GM21381 (cell line): ENCODE measurements at regions not wholly inside any gene's neighbourhood (a gene's known extent, or its start where the extent isn't known, plus 50 kb on each side); places are given as distances from the start of the nearest gene placed in this dataset.

ENCODE experiments used
- ATAC-seq: cut with Tn5 transposase; IDR thresholded peaks from one replicate; pipeline ENCODE4 v1.9.1; 2021; ENCODE audit warnings: mild to moderate bottlenecking, moderate library complexity; ENCODE audit not compliant: unreplicated experiment

DNA sequence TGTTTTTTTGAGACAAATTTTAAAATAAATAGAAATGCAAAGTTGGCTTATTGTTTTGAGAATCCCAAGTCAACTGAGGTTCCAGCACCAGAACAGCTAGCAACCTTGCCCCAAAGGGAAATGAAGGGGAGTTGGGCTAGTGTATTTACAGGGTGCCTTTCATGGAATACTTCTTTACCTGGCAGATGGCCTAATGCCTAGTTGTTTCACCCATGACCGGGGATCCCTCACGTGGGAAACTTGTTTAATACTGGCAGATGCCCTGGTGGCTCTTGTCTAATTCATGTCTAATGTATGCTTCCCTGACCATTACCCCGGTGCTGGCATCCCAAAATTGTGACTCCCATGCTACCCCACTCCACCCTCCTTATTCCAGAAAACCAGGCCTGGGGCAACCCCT, 861.1 kb upstream of the ZWINT start:
- no peak for ATAC-seq

DNA sequence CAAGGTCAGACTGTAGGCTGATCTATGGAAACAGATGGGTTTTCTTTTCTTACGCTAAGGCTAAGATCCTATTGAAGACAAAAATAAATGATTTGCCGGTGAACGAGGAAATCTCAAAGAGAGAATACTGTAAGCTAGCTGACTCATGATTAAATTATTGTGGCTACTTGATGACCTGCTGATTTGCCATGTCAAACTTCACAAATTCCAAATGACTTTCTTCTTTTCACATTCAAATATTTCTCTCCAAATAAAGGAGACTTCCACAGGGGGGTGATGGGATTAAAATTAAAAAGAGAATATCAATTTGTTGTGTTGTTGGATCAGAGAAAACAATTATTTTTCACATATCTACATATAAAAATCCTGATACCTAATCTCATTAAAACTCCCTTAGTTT, 860.6 kb upstream of the ZWINT start:
- no peak for ATAC-seq

DNA sequence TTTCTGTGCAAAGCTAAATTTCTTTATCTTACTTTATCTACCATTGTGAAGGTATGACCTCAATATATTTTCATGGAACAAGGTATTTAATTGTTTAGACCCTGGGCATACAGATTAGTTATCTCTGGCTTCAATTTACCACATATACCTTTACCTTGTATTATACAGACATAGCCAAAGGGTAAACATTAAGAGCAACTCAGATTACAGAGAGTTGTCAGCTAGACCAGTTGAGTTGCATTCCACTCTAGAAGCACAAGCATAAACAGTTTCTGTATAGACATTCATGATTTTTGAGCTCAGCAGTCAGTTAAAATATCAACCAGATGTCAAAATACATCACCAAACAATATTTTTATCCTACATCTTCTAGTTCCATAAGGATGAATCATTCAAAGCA, 857.3 kb upstream of the ZWINT start:
- no peak for ATAC-seq

DNA sequence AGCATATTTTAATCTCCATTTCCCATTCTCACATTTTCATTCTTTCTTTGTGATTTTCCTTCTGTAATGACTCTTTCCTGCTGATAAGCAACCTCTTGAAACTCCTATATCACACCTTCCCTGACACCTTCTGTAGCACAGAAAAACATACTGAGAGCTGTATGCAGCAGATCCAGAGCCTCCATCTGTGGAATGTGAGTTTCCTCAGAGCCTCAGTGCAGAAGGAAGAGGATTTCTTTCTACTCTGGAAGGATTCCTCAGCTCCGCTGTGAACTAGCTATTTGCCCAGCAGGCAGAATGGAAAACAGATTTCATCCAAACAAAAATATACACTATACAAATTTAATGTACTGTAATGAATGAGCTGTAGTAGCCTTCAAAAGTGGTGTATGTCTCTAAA, 841.3 kb upstream of the ZWINT start:
- ATAC-seq: no peak

DNA sequence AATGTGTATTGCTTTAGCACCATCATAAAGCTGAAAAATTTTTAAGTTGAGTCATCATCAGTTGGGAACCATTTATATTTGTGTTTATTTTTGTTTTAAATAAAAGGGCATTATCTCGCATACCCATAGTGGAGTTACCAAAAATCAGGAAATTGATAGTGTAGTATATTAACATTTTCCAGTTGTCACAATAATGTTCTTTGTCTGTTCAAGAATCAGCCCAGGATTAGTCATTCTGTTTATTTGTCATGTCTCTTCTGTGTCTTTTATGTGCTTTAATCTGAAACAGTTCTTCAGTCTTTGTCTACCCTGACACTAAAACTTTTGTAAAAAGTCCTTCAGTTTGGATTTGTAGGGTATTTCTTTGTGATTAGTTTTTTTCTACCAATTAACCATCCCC, 827.8 kb upstream of the ZWINT start:
- no peak for ATAC-seq

DNA sequence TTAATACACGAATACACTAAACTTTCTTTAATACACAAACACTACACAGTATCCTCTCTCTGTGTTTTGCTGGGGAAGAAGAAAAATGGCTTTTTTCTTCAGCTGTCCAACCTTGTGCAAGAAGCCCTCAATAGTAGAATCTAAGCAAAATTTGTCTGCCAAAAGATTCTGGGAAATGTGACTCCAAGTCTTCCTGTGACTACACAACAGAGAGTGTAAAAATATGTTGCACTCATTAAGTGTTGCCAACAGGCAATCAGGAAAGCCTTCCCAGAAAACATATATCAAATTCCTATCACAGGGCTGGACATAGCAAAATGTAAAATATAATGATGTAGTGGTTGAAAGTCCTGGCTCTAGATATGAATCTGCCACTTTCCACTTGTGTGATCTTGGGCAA, 825.1 kb upstream of the ZWINT start:
- no peak for ATAC-seq

DNA sequence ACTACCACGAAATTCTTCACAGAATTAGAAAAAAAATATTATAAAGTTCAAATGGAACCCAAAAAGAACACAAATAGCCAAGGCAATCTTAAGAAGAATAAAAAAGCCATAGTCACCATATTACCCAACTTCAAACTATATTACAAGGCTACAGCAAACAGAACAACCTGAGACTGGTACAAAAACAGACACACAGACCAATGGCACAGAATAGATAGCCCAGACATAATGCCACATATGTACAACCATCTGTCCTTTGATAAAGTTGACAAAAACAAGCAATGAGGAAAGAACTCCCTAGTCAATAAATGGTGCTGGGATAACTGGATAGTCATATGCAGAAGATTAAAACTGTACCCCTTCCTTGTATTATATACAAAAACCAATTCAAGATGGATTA, 808.5 kb upstream of the ZWINT start:
- ATAC-seq: no peak

DNA sequence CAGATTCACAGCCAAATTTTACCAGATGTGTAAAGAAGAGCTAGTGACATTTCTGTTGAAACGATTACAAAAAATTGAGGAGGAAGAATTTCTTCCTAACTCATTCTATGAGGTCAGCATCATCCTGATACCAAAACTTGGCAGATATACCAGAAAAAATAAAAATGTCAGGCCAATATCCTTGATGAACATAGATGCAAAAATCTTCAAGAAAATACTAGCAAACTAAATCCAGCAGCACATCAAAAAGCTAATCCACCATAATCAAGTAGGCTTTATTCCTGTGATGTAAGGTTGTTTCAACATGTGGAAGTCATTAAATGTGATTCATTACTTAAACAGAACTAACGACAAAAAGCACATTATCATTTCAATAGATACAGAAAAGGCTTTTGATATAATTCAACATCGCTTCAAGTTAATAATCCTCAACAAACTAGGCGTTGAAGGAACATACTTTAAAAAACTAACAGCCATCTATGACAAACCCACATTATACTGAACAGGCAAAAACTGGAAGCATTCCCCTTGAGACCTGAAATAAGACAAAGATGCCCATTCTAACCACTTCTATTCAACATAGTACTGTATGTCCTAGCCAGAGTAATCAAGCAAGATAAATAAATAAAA, 807.7 kb upstream of the ZWINT start:
- ATAC-seq: no peak

DNA sequence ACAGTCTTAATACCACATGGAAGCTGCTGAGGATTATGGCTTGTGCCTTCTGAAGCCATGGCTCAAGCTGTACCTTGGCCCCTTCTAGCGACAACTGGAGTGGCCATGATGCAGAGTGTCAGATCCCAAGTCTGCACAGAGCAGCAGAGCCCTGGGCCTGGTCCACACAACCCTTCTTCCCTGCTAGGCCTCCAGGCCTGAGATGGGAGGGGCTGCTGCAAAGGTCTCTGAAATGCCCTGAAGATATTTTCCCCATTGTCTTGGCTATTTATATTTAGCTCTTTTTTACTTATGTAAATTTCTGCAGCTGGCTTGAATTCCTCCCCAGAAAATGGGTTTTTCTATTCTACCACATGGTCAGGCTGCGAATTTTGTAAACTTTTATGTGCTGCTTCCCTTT, 804.6 kb upstream of the ZWINT start:
- ATAC-seq: no peak

DNA sequence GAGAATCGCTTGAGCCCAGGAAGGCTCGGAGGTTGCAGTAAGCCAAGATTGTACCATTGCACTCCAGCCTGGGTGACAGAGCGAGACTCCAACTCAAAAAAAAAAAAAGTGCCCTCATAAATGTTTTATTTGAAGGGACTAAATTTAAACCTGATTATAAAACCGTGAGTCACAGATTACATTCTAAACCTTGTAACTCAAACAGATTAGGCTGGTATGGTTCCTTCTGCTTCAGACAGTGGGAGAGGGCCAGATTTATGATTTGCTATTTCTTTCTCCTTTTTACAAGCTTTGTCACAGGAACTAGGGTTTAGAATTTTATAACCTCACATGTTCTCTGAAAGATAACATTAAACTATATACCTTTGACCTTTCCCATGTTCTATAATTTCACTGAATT, 801.2 kb upstream of the ZWINT start:
- no peak for ATAC-seq

DNA sequence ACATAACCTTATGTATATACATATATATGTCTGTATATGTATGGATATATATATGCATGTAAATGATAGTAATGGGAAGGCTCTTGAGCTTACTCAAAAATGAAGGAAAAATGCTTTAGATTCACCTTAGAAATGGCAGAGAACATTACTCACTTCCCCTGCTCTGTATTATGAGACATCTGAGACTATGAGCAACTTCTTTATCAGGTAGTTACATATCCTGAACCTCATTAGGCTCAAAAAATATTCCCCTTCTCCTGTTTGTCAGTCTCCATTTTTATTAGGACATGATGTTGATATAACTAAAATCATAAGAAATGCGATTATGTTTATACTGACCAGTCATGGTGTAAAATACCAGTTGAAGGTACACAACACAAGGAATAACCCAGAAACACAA, 800.1 kb upstream of the ZWINT start:
- no peak for ATAC-seq

DNA sequence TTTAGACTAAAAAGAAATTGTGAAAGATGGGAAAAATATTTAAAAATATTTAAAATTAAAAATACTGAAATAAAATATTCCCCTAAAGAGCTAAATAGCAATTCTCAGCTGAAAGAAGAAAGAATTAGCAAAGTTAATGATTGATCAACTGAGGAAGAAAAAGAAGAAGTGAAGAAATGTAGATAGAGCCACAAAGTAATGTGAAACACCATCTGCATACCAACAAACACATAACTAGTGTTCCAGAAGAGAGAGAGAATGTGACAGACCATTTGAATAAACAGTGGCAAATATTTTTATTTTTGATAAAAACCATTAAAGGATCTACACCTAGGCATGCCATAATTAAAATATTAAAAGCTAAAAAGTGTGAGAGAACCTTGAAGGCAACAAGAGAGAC, 784.5 kb upstream of the ZWINT start:
- peak; percentile 82 for ATAC-seq

DNA sequence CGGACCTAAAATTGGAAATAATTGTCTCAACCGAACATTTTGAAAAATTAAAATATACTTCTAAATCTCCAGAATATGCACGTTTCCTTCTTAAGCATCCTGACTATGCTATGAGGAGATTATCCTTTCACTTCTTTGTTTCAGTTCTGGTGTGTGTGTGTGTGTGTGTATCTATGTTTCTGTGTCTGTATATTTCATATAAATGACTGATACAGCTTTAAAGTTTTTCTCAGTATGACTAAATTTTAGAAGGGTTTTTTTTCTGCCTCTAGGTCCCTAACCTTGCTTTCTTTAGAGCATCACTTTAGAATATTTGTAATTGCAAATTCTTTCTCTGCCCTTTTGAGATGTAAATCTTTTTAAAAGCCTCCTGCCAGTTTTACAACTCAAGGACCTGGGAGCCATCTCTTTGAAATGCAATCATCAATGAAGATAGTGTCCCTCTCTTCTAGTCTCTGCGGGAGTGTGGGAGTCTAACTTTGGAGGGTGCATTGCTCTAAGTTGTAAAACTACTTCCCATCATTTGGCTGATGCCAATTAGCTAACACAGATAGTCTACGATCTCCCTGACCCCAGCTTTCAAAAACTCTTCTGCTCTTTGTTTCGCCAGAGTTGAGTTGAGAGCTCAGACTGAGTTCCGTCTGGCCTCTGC, 782.0 kb upstream of the ZWINT start:
- no peak for ATAC-seq

DNA sequence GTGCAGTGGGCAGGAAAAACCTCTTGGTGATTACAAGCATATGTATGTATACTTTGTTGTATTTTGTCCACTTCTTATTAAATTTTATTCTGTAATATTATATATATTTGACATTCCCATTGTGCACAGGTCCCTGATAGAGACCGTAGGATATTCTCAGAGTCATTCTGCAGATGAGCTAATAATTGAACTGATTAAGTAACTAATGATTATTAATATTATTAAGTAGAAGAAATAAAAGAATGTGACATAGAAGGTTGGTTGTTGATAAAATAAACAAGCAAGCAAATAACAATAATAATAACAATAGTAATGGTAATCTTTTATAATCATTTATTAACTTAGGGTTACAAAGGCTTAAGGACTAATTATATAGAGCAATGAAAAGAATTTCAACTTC, 780.6 kb upstream of the ZWINT start:
- ATAC-seq: no peak

DNA sequence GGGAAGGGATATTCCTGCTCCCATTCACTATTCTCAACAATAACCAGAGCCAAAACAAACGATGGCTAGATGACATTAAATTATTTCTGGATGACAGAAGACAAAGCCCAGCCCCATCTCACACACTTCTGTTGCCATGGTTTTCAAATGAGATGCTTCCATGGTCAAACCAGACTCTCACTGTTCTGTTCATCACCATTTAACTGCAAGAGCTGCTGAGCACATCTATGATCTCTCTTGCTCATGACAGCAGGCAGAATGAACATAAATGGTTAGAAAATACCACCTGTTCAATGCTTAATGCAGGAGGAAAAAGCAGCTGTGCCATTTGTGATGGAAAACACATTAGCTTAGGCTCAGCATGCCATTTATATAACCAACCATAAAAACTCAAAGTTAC, 758.6 kb upstream of the ZWINT start:
- no peak for ATAC-seq

DNA sequence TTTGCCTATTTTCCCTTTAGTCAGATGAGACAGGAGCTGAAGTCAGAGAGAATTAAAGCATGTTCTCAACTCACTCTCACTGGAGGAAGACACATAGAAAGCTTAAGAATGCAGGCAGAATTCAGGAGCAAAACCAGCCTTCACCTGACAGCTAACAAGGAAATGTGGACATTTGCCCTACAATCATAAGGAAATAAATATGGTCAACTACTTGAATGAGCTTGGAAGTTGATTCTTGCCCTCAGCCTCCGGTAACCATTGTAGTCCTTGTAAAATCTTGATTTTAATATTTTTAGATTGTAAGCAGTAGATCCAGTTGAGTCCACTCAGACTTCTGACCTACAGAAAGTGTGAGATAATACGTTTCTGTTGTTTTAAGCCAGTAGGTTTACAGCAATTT, 752.5 kb upstream of the ZWINT start:
- ATAC-seq: no peak

DNA sequence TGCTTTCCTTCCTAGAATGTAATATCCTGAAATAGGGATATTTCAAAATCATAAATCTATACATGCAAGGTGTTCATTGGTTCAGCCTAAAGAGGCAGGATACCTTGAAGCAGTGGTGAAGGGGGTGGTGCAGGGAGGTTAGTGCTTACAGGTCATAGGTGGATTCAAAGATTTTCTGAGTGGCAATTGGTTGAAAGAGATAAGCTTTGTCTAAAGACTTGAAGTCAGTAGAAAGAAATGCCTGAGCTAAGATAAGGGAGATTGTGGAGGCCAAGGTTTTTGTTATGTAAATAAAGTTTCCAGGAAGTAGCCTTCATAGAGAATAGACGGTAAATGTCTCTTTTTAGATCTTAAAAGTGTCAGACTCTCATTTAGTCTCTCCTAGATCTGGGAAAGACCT, 741.2 kb upstream of the ZWINT start:
- no peak for ATAC-seq

DNA sequence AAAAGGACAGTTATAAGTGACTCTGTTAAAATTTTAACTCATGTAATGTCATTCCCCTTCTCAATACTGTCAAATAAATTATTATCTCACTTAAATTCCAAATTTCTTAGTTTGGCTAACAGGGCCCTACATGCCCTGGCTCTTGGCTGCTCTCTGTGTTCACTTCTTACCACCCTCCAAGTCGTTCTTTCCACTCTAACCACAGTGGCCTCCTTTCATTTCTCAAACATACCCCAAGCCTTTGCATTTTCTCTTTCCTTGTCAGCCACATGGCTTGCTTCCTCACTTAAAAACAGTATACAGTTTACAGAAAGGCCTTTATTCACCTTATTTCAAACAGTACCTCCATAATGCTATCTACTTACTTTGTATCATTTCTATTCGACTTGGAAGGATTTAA, 737.1 kb upstream of the ZWINT start:
- no peak for ATAC-seq

DNA sequence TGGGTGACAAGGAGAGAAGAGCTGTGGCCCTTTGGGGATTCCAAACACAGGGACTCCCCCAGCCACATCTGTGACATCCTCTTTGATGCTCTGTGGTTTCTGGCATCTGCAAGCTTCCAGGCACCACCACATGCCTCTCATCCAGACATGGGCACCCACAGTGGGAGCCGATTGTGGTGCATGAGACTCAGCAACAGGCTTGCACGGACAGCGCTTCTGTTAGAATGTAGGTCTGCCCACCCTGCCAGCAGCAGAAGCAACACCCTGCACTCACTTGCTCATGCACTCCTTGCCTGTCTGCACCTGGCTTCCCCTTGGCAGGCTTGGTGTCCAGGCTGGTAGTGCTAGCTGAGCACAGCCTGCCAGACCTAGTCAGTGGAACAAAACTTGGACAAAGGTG, 735.0 kb upstream of the ZWINT start:
- ATAC-seq: no peak

DNA sequence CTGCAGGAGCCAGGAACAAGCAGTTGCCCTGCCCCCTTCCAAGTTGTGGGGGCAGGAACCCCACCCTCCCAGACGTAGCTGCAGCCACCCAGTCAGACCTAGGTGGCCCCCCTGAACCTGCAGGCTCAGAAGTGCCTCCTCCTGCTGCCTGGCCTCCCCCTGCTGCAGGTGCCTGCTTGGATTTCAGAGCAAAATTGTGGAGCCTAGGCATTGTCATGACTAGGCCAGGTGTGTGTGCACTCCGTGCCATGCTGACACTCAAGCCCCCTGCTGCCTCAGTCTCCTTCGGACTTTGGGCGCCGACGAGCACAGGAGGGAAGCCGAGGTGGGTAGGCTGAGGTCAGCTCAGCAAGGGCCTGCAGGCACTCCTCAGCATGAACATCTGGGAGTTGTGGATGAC, 733.9 kb upstream of the ZWINT start:
- ATAC-seq: no peak

DNA sequence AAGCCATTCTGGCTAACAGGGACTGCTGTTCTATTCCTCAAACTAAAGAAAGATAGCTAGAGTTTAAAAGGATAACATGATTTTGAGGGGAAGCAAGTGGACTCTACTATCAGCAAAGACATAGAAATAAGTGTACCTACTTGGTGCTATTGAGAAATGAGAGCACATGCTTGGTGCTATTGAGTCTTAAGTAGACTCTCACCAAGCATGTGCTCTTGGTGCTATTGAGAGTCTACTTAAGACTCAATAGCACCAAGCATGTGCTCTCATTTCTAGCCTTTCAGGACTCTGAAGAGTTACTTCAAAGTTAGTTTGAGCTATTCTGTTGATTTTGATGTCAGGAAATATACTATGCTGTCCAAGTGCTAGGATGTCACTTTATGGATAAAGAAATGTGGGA, 733.0 kb upstream of the ZWINT start:
- no peak for ATAC-seq

DNA sequence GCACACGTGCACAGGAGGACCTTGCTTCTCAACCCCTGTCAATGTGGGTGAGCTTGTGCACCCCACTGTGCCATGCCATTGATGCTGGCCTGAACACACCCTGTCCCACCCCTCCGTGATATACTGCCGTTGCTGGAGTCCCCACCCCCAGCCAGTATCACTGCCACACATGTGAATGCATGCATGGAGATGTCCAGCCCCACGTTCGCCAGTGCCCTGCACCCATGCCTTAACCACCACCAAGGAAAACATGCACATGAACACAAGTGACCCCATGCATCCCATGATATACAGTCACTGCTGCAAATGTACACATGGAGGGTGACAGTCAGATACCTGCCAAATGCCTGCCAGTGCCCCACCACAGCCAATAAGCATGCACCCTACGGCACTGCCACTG, 692.5 kb upstream of the ZWINT start:
- no peak for ATAC-seq

DNA sequence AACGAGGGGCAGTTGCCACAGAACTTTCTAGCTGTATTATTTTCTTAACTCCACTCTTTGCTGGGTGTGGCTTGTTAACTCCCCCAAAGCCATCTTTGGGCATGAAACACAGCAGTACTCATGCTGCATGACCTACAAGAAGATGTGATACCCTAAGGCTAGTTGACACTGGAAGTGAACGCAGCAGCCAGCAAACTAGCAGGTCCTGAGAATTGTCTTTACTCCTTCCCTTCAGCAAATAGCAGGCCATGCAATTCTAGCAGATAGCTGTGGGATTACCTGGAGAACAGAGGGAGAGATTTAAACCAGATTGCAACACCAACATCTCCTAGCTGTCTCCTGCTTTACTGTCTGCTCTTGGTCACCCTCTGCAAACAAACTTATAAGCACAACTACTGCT, 688.0 kb upstream of the ZWINT start:
- ATAC-seq: no peak
